HG03108 (cell line): ENCODE measurements at regions not wholly inside any gene's neighbourhood (a gene's known extent, or its start where the extent isn't known, plus 50 kb on each side); places are given as distances from the start of the nearest gene placed in this dataset.

Experiments
- ATAC-seq: cut with Tn5 transposase; IDR thresholded peaks from one replicate; pipeline ENCODE4 v1.9.1; 2021; ENCODE audit warnings: moderate library complexity; ENCODE audit not compliant: unreplicated experiment

DNA sequence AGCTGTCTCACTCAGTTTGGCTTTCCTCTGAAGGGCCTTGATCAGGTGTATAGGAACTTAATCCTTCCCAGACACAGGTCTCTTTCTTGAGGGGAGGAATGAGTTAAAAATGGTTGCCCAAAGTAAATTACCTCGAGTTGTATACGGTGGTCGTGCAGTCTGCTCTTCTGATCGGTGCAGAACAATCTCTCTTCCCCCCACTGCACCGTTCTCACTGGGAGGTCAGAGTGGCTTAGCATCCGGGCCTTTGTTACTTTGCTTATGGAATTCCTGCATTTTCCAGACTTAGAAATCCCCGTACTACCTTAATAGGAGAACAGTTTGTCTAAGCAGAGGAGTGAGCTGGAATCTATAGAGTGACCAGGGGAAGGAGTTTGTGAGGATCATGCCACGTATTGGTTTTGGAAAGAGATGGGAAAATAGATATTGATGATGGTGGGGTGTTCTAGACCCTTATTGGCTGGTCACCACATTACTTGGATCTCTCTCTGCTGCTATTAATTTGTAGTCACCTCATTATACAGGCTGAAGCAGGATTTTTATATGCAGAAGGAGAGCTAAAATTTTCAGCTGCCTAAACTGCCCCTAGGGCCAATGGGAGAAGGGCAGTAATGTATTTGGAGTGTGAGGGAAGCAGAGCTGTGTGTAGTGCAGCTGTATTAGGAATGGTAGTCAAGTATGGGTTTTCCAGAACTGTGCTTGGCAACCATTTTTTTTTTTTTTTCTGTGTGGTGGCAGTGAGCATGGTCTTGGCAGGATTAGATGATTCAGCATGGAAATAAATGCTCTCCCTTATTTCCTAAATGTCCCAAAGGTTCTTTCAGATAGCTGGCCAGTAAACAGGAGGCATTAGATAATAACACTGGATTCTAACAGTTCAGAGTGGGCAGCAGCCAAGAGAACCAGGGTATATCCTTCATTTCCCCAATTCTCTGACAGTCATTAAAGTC is 81.5 kb downstream of the NDUFS5 start:
- no peak for ATAC-seq

DNA sequence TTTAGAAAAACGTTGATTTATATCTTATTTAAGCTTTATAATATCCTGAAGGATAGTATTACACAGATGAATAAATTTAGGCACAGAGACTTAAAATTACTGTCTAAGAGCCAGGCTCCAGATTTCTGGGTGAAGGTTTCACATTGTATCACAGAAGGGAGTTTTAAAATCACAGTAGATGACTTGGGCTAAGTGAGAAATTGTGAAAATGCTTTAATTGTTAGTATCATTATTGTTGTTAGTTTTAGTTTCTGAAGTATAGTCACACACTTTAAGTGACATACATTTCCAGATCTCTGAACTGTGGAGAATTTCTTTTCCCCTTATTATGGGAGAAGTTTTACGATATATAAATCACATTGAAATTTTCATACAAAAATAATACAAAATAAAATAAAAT is 83.5 kb downstream of the NDUFS5 start:
- no peak for ATAC-seq

DNA sequence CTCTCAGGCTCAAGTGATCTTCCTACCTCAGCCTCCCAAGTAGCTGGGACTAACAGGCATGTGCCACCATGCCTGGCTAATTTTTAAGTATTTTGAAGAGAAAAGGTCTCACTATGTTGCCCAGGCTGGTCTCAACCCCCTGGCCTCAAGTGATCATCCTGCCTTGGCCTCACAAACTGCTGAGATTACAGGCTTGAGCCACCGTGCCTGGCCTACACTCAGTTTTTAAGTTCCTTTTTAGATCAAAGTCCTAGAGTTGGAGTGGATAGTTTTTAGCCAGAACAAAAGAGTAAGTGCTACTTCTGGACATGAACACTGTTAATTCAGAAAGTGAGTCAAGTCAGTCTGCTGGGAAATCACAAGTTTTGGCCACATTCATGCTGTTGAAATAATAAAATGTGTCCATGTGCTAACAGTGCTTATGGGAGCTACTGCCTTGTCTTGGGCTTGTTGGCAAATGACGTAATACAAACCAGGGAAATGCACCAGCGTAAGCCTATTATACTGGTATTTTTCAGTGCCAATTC is 84.2 kb downstream of the NDUFS5 start:
- ATAC-seq = no peak

GRCh38 chr1:39110882-39111281 is 84.7 kb downstream of the NDUFS5 start:
- no peak for ATAC-seq

GRCh38 chr1:39113109-39113743 is 87.1 kb downstream of the NDUFS5 start:
- no peak for ATAC-seq

- no peak for ATAC-seq
These were observed 89.0 kb upstream of the MACF1 start for GRCh38 chr1:39115271-39116110.

DNA sequence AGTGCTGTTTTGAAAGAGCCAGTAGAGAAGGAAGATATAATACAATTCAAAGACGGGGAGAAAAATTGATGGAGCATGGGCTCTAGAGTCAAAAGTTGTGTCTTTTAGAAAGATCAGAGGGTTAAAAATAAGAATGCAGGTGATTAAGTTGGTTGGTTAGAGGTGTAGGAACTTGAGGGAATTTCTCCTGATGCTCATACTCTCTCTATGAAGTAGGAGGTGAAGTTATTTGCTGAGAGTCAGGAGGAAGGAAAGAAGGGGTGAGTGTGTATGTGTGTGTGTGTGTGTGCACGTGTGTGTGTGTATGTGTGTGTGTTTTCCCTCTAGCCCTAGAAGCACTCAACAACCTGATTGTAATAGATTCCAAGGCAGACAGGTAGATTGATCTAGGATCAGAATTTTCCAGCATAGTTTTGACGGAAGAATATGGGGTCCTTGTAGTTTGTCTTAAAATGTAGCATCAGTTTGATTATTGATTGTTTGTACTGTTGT is 88.3 kb upstream of the MACF1 start:
- no peak for ATAC-seq

DNA sequence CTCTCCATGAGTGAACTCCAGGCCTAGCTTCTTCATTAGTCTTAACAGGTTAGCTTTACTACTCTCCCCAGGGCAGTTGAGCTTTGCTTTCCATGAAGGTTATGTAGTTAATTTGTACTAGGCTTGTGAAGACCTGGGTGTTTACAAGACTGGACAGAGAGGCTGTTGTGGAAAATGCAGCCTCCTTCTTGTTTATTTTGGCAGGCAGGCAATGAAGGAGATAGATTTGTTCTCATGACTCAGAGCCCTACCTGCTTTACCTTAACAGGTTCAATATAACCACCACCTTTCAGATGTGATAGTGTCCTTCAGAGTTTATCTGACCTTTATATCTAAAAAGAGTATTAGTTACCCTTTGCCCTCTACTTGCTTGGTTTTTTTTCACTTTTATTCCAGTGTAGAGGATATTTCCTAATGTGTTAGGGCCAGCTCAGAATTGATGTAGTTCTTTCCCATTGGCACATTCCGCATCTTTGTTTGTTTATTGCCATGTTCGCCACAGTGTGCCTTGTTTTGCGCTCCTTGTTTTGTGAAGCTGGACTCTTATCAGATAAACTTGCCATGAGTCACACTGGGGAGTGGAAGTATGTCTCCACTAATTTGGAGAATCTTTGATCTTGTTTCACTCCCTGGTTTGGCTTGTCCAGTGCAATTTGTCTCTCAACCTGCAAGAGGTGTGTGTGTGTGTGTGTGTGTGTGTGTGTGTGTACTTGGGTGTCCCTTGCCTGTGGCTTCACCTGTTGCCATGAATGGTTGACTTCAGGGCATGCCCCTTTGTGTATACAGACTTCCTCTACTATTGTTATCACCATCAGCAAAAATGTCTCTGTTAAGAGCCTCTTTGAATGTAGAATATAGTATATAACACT is 87.4 kb upstream of the MACF1 start:
- ATAC-seq = no peak

- no peak for ATAC-seq
These were observed 86.5 kb upstream of the MACF1 start for GRCh38 chr1:39117899-39118450.

DNA sequence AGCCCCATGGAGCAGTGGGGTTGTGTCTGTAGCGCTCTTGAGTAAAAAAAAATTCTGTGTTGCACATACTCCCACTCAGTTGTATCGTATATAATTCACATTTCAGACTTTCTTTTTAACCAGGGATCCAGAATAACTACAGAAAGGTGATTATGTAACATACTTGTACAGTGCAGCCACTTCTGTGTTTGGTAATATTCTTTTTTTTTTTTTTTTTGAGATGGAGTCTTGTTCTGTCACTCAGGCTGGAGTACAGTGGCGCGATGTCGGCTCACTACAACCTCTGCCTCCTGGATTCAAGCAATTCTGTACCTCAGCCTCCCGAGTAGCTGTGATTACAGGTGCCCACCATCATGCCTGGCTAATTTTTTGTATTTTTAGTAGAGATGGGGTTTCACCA is 82.4 kb upstream of the MACF1 start:
- ATAC-seq = no peak

- ATAC-seq = no peak
These were observed 80.2 kb upstream of the MACF1 start for GRCh38 chr1:39124282-39124681.

GRCh38 chr1:39127513-39127912 is 77.0 kb upstream of the MACF1 start:
- no peak for ATAC-seq

- ATAC-seq = no peak
These were observed 76.4 kb upstream of the MACF1 start for GRCh38 chr1:39128126-39128525.

DNA sequence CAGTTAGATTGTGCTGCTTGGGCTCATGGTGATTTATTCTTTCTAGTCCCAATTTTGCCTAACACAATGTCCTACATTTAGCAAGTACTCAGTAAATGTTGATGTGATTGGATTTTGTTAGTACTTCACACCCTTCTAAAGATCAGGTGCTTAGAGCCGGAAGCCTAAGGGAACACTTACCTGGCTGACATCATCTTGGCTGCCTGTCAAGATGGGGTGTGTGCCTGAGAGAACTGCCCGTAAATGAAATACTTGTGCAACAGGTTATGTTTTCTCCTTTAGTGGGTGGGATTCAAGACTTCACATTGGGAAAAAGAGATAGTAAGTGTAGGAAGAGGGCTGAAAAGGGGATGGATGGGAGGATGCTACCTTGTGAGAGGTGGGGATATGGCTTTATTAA is 75.5 kb upstream of the MACF1 start:
- ATAC-seq = no peak

DNA sequence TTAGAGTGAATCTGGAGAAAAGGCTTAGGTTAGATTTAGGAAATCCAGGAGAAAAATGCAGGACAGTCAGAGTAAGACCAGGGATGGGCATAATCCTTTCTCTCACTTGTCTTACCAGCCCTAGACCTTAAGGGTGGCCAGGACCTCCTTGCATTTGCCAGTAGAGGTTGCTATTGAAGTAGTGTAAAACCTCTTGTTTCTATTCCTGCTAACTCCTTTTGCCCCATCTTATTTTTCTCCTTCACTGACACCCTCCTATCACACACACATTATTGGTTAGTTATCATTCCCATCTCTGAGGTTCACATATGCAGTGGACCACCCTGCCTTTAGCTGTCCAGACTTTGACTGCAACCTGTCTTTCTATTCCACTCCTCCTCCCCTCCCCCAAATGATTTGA is 75.0 kb upstream of the MACF1 start:
- ATAC-seq = no peak

DNA sequence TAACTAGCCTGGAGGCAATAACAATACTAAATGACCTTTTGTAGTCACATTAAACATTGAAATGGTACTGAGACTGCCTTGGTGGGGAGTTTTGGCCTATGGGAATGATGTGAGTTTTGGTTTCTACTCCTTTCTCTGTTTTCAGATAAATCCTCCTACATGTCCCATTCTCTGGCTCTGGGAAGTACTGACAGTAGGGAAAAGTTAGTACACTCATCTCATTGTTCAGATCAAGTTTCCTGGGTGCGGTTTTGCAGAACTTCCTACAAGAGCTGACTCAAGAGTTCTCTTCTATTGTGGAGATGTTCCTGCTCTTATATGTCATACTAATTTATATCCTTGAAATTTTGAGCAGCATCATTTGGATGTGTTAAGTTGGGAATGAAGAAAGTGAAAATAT is 74.2 kb upstream of the MACF1 start:
- no peak for ATAC-seq

DNA sequence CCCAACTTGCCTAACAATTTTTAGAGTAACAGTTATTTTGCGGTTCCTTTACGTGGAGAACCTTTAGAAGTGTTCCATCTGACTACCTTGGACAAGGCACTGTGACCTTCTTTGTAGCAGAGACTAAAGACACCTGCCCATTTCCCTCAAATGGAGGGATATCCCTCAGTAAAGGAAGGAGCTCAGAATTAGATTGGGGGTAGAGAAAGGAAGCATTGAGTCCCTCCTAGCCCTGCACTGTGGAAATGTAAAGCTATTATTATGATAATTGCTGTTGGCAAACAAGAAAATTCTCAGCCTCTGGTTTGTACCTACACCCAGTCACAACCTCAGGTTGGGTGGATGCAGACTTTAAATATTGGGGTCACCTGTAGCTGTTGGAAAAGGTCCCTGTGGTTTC is 72.6 kb upstream of the MACF1 start:
- ATAC-seq = no peak

DNA sequence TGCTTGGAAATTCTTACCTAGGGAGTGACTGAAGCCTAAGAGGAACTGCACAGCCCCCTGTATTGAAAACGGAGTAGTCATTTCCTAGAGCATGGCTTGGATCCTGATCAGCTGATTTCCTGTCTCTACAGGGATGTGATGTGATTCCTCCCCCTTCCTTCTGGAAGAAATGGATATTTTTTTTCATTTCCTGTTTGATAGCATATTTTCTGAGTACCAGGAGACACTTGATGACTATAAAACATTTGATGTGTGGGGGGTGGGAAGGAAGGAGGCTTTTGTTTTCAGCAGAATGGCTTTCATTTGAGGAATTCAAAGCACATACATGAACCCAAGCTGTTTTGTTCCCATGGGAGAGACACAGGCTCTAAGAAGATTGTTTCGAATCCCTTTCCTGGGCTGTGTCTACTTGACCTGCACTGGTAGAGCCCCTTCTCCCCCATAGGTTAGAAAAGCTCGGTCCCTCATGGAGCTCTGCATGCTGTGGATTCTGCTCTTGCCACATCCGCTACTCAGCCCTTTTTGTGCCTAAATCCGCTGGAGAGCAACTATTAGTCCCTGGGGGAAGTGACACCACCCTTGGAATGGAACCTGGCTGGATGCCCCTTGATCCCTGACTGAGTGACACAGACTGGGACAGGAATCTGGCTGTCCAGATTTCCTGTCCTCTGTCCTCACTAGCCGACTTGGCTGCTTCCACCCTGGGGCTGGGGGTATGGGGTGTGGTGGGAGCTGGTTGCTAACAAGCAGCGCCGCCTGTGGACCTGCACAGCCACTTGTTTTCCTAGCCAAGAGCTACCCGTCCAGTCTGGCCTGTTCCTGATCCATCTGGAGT is 71.8 kb upstream of the MACF1 start:
- no peak for ATAC-seq

GRCh38 chr1:39133340-39133684 is 71.2 kb upstream of the MACF1 start:
- no peak for ATAC-seq
